Prostate gland (tissue), 2 donors: ENCODE measurements at regions not wholly inside any gene's neighbourhood (a gene's known extent, or its start where the extent isn't known, plus 50 kb on each side); places are given as distances from the start of the nearest gene placed in this dataset.

ENCODE experiments used
- POLR2A ChIP-seq: fragments of 450-650 bp; IDR thresholded peaks from one replicate; pipeline ENCODE4 v1.6.1; 2016; ENCODE audit warnings: antibody characterized with exemption, mild to moderate bottlenecking
- POLR2AphosphoS5 ChIP-seq: sonication (generic); formaldehyde crosslinking; IDR thresholded peaks from one replicate; pipeline ENCODE4 v1.6.1; 2017; ENCODE audit warnings: antibody characterized with exemption
- TF ChIP-seq, protein P1 (sequence below), 4 experiments: fragments of 200-600 bp in 2 of 4; fragments of 450-650 bp in 2 of 4; sonication (generic) in 2 of 4; IDR thresholded peaks; 1 replicate in 3 of 4; 2 replicates in 1 of 4; pipeline ENCODE4 v1.5.1; 2016 to 2019; ENCODE audit warnings: antibody characterized with exemption in 4 of 4, mild to moderate bottlenecking in 2 of 4, moderate library complexity in 2 of 4

DNA sequence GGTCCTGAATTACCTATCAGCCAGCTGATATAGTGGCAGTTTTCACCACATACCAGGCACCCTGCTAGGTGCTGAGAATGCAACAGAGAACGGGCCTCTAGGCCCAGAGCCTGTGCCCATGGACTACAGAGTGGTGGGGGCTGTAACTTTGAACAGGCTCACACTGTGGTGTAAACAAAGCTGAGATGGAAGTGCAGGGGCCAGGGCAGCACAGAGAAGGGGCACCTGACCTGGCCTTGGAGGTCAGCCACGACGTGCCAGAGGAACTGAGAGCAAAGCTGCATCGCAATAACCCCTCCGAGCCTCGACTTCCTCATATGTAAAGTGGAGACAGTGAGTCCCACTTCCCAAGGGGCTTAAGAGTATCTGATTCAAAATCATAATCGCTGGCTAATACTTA is 105.8 kb downstream of the MAFB start:
- TF ChIP-seq, protein P1, sequence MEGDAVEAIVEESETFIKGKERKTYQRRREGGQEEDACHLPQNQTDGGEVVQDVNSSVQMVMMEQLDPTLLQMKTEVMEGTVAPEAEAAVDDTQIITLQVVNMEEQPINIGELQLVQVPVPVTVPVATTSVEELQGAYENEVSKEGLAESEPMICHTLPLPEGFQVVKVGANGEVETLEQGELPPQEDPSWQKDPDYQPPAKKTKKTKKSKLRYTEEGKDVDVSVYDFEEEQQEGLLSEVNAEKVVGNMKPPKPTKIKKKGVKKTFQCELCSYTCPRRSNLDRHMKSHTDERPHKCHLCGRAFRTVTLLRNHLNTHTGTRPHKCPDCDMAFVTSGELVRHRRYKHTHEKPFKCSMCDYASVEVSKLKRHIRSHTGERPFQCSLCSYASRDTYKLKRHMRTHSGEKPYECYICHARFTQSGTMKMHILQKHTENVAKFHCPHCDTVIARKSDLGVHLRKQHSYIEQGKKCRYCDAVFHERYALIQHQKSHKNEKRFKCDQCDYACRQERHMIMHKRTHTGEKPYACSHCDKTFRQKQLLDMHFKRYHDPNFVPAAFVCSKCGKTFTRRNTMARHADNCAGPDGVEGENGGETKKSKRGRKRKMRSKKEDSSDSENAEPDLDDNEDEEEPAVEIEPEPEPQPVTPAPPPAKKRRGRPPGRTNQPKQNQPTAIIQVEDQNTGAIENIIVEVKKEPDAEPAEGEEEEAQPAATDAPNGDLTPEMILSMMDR (IDR thresholded peaks at IDR 0.05) = no peak
- TF ChIP-seq POLR2AphosphoS5 = no peak
- no peak for TF ChIP-seq POLR2A
